Neural progenitor cell (in vitro differentiated cells): ENCODE measurements at regions not wholly inside any gene's neighbourhood (a gene's known extent, or its start where the extent isn't known, plus 50 kb on each side); places are given as distances from the start of the nearest gene placed in this dataset.

Experiments used
- DNase-seq: peaks from one replicate; pipeline ENCODE4 v3.0.0-alpha.2; 2016; ENCODE audit warnings: low spot score
- H2AFZ ChIP-seq: fragments of 200-600 bp; sonication (generic); replicated peaks from 2 replicates; pipeline ENCODE4 v1.6.1; 2016; ENCODE audit warnings: antibody characterized with exemption
- H3F3A ChIP-seq: fragments of 200-600 bp; sonication (generic); 2 replicates; pipeline ENCODE4 v1.6.1; 2016; ENCODE audit warnings: antibody characterized with exemption, low read depth
- H3K27ac ChIP-seq: fragments of 200-600 bp; sonication (generic); 2 replicates; pipeline ENCODE4 v1.5.1; 2016; ENCODE audit warnings: mild to moderate bottlenecking
- H3K27me3 ChIP-seq: fragments of 200-600 bp; sonication (generic); 2 replicates; pipeline ENCODE4 v1.6.1; 2016; ENCODE audit warnings: mild to moderate bottlenecking, moderate library complexity
- H3K36me3 ChIP-seq: fragments of 200-600 bp; sonication (generic); 2 replicates; pipeline ENCODE4 v1.5.1; 2016
- H3K4me1 ChIP-seq: fragments of 200-600 bp; sonication (generic); 2 replicates; pipeline ENCODE4 v1.6.1; 2016; ENCODE audit warnings: mixed run types
- H3K4me2 ChIP-seq: fragments of 200-600 bp; sonication (generic); 2 replicates; pipeline ENCODE4 v1.6.1; 2016
- H3K4me3 ChIP-seq: fragments of 200-600 bp; sonication (generic); 2 replicates; pipeline ENCODE4 v1.5.1; 2016
- H3K79me2 ChIP-seq: fragments of 200-600 bp; sonication (generic); 2 replicates; pipeline ENCODE4 v1.6.1; 2016; ENCODE audit warnings: low read depth
- H3K9ac ChIP-seq: fragments of 200-600 bp; sonication (generic); 2 replicates; pipeline ENCODE4 v1.6.1; 2016
- H3K9me3 ChIP-seq: fragments of 200-600 bp; sonication (generic); 2 replicates; pipeline ENCODE4 v1.5.1; 2016; ENCODE audit warnings: low read depth
- H4K20me1 ChIP-seq: fragments of 200-600 bp; sonication (generic); 2 replicates; pipeline ENCODE4 v1.6.1; 2016; ENCODE audit warnings: low read depth
- H3K27ac Mint-ChIP-seq: 3 replicates; pipeline ENCODE4 v1.8.0; 2021; ENCODE audit warnings: mixed read lengths
- H3K27me3 Mint-ChIP-seq: 2 replicates; pipeline ENCODE4 v1.8.0; 2022; ENCODE audit warnings: low read depth, mild to moderate bottlenecking, inconsistent platforms, moderate library complexity, mixed read lengths; ENCODE audit not compliant: insufficient read depth
- H3K36me3 Mint-ChIP-seq: 3 replicates; pipeline ENCODE4 v1.8.0; 2021; ENCODE audit warnings: mixed read lengths
- H3K4me1 Mint-ChIP-seq: 3 replicates; pipeline ENCODE4 v1.8.0; 2021; ENCODE audit warnings: mixed read lengths
- H3K4me3 Mint-ChIP-seq: 3 replicates; pipeline ENCODE4 v1.8.0; 2021; ENCODE audit warnings: mild to moderate bottlenecking, moderate library complexity, mixed read lengths
- H3K9me3 Mint-ChIP-seq: 3 replicates; pipeline ENCODE4 v1.8.0; 2020; ENCODE audit warnings: mixed read lengths
- EZH2 ChIP-seq: fragments of 200-600 bp; sonication (generic); IDR thresholded peaks from 2 replicates; pipeline ENCODE4 v1.6.1; 2017; ENCODE audit warnings: antibody characterized with exemption, mild to moderate bottlenecking, moderate library complexity
- EZH2phosphoT487 ChIP-seq: fragments of 200-600 bp; sonication (generic); IDR thresholded peaks from 2 replicates; pipeline ENCODE4 v1.6.1; 2017; ENCODE audit warnings: antibody characterized with exemption
- TF ChIP-seq, protein P1 (sequence below): fragments of 200-600 bp; sonication (generic); IDR thresholded peaks from 2 replicates; pipeline ENCODE4 v1.5.1; 2017; ENCODE audit warnings: antibody characterized with exemption, mild to moderate bottlenecking

DNA sequence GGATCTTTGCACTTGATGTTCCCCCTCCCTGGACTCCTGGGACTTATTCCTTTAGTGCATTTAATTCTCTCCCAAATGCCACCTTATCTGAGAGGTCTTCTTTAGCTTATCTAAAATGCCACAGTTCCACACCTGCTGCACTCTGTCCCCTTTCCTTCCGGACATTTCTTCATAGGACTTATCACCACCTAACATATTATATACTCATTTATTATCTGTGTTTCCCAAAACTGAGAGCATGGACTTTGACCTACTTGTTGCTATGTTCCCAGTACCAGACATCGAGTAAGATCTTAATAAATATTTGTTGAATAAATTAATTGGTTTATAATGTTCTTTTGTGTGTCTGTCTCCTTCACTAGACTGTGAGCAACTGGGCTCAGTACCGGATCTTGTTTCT is 585.3 kb downstream of the INSC start:
- H3K27ac ChIP-seq, result no peak overlapping the region
- H3K27me3 ChIP-seq, result no peaks in the 10 kb centered on the region
- H2AFZ ChIP-seq, result no peak overlapping the region
- no peaks in the 10 kb centered on the region for H3K36me3 ChIP-seq
- peaks cover 11% of the 10 kb centered on the region for H3K27me3 Mint-ChIP-seq
- DNase-seq, result no peak
- H3K4me3 ChIP-seq, result no peak overlapping the region
- peak overlapping the region; percentile 18 for H3K27ac Mint-ChIP-seq
- no peaks in the 10 kb centered on the region for H3K79me2 ChIP-seq
- H3K9ac ChIP-seq, result no peak overlapping the region
- no peaks in the 10 kb centered on the region for H4K20me1 ChIP-seq
- no peaks in the 10 kb centered on the region for H3K4me1 ChIP-seq
- no peak overlapping the region for H3K4me2 ChIP-seq
- peaks cover 9% of the 10 kb centered on the region for H3K9me3 Mint-ChIP-seq
- H3K4me3 Mint-ChIP-seq, result no peak overlapping the region
- no peaks in the 10 kb centered on the region for H3F3A ChIP-seq
- TF ChIP-seq, protein P1, sequence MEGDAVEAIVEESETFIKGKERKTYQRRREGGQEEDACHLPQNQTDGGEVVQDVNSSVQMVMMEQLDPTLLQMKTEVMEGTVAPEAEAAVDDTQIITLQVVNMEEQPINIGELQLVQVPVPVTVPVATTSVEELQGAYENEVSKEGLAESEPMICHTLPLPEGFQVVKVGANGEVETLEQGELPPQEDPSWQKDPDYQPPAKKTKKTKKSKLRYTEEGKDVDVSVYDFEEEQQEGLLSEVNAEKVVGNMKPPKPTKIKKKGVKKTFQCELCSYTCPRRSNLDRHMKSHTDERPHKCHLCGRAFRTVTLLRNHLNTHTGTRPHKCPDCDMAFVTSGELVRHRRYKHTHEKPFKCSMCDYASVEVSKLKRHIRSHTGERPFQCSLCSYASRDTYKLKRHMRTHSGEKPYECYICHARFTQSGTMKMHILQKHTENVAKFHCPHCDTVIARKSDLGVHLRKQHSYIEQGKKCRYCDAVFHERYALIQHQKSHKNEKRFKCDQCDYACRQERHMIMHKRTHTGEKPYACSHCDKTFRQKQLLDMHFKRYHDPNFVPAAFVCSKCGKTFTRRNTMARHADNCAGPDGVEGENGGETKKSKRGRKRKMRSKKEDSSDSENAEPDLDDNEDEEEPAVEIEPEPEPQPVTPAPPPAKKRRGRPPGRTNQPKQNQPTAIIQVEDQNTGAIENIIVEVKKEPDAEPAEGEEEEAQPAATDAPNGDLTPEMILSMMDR, result no peak
- TF ChIP-seq EZH2, result no peak
- no peak for TF ChIP-seq EZH2phosphoT487
- H3K9me3 ChIP-seq, result no peaks in the 10 kb centered on the region
- peaks cover 29% of the 10 kb centered on the region for H3K4me1 Mint-ChIP-seq
- H3K36me3 Mint-ChIP-seq, result no peaks in the 10 kb centered on the region

DNA sequence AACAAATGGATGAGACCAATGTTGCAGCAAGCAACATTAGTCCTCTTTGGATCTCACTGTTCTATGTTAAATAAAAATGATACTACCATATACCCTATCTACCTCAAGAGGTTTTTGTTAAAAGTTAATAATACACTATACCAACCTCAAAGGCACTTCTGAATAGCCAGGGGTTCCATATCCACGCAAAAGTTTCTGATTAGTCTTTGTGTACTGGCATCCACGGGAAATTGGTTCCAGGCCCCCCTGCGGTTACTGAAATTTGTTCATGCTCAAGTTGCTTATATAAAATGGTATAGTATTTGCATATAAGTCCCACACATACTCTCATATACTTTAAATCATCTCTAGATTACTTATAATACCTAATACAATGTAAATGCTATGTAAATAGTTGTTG is 585.7 kb downstream of the INSC start:
- peaks cover 11% of the 10 kb centered on the region for H3K27me3 Mint-ChIP-seq
- H3K4me3 Mint-ChIP-seq, result no peak overlapping the region
- Histone ChIP-seq H4K20me1 (no peaks in the 10 kb centered on the region), H3K4me2 (no peak overlapping the region), H3K79me2 (no peaks in the 10 kb centered on the region), H3K27me3 (no peaks in the 10 kb centered on the region), H3K9me3 (no peaks in the 10 kb centered on the region), H3K4me1 (no peaks in the 10 kb centered on the region), H3K4me3 (no peak overlapping the region), H3K27ac (no peak overlapping the region), H3F3A (no peaks in the 10 kb centered on the region), H3K9ac (no peak overlapping the region), H3K36me3 (no peaks in the 10 kb centered on the region), H2AFZ (no peak overlapping the region)
- TF ChIP-seq, protein P1, result no peak
- TF ChIP-seq EZH2phosphoT487, result no peak
- no peak for TF ChIP-seq EZH2
- no peak for DNase-seq
- no peaks in the 10 kb centered on the region for H3K36me3 Mint-ChIP-seq
- H3K4me1 Mint-ChIP-seq, result peaks cover 29% of the 10 kb centered on the region
- H3K9me3 Mint-ChIP-seq, result peaks cover 14% of the 10 kb centered on the region
- no peak overlapping the region for H3K27ac Mint-ChIP-seq

- no peak for TF ChIP-seq EZH2phosphoT487
- TF ChIP-seq, protein P1, result no peak
- Mint-ChIP-seq H3K4me3 (no peak overlapping the region), H3K27ac (no peak overlapping the region), H3K36me3 (peaks cover 2% of the 10 kb centered on the region), H3K27me3 (peaks cover 11% of the 10 kb centered on the region), H3K9me3 (peaks cover 17% of the 10 kb centered on the region), H3K4me1 (peaks cover 35% of the 10 kb centered on the region)
- Histone ChIP-seq H3K79me2 (no peaks in the 10 kb centered on the region), H3K27me3 (no peaks in the 10 kb centered on the region), H3K27ac (no peak overlapping the region), H3K4me2 (no peak overlapping the region), H3K9me3 (no peaks in the 10 kb centered on the region), H3F3A (no peaks in the 10 kb centered on the region), H3K4me3 (no peak overlapping the region), H4K20me1 (no peaks in the 10 kb centered on the region), H3K4me1 (no peaks in the 10 kb centered on the region), H3K36me3 (no peaks in the 10 kb centered on the region), H2AFZ (no peak overlapping the region), H3K9ac (no peak overlapping the region)
- DNase-seq, result peak; percentile 11
Measured at GRCh38 chr11:15704064-15704463, 589.3 kb downstream of the INSC start.
